WTC11 (cell line): ENCODE measurements at regions not wholly inside any gene's neighbourhood (a gene's known extent, or its start where the extent isn't known, plus 50 kb on each side); places are given as distances from the start of the nearest gene placed in this dataset.

Experiments
- ATAC-seq: fragments of 200-7000 bp; cut with Tn5 transposase; 2 replicates; pipeline ENCODE4 v1.10.0; 2021; ENCODE audit warnings: mild to moderate bottlenecking, moderate library complexity
- CTCF ChIA-PET: fragments of 300-600 bp; sonication (Branson Sonifier 250); formaldehyde crosslinking; loops from one replicate; lab custom pipeline; 2021; ENCODE audit warnings: antibody characterized with exemption; lab: Charles Lee
- POLR2A ChIA-PET: fragments of 350-600 bp; sonication (Branson Sonifier 250); formaldehyde crosslinking; loops from one replicate; lab custom pipeline; 2021; ENCODE audit warnings: antibody characterized with exemption; lab: Charles Lee
- DNase-seq: peaks from one replicate; pipeline ENCODE4 v3.0.0; 2021; ENCODE audit warnings: low spot score
- H3K27ac Mint-ChIP-seq: 2 replicates; pipeline ENCODE4 v1.8.0; 2021; ENCODE audit warnings: mixed read lengths
- H3K27me3 Mint-ChIP-seq: 2 replicates; pipeline ENCODE4 v1.8.0; 2021; ENCODE audit warnings: low read depth, mild to moderate bottlenecking, moderate library complexity, mixed read lengths
- H3K36me3 Mint-ChIP-seq: 2 replicates; pipeline ENCODE4 v1.8.0; 2021; ENCODE audit warnings: mixed read lengths
- H3K4me1 Mint-ChIP-seq: 2 replicates; pipeline ENCODE4 v1.8.0; 2022; ENCODE audit warnings: mixed read lengths
- H3K4me3 Mint-ChIP-seq: 2 replicates; pipeline ENCODE4 v1.8.0; 2021; ENCODE audit warnings: mild to moderate bottlenecking, moderate library complexity, mixed read lengths
- H3K9me3 Mint-ChIP-seq: 2 replicates; pipeline ENCODE4 v1.8.0; 2021; ENCODE audit warnings: mixed read lengths
- AR ChIP-seq: fragments of 250-450 bp; sonication (Bioruptor Pico); IDR thresholded peaks from 2 replicates; pipeline ENCODE4 v1.9.0; 2021; ENCODE audit warnings: mild to moderate bottlenecking
- ATF1 ChIP-seq: sonication (generic); formaldehyde crosslinking; IDR thresholded peaks from 2 replicates; pipeline ENCODE4 v1.8.1; 2023; ENCODE audit warnings: mild to moderate bottlenecking, moderate library complexity, missing genetic modification reagents
- ATF3 ChIP-seq: sonication (generic); formaldehyde crosslinking; conservative IDR thresholded peaks from 2 replicates; pipeline ENCODE4 v1.8.1; 2022; ENCODE audit warnings: mild to moderate bottlenecking, missing genetic modification reagents
- CTCF ChIP-seq: fragments of 200-600 bp; IDR thresholded peaks from 2 replicates; pipeline ENCODE4 v1.8.0; 2022; ENCODE audit warnings: antibody characterized with exemption
- E2F4 ChIP-seq: sonication (generic); formaldehyde crosslinking; IDR thresholded peaks from 2 replicates; pipeline ENCODE4 v1.8.1; 2022; ENCODE audit warnings: low read depth, mild to moderate bottlenecking, moderate library complexity, missing genetic modification reagents, borderline replicate concordance
- E2F5 ChIP-seq: sonication (generic); formaldehyde crosslinking; IDR thresholded peaks from 2 replicates; pipeline ENCODE4 v1.8.1; 2022; ENCODE audit warnings: mild to moderate bottlenecking, moderate library complexity, missing genetic modification reagents
- ETV6 ChIP-seq: sonication (generic); formaldehyde crosslinking; IDR thresholded peaks from 2 replicates; pipeline ENCODE4 v1.8.1; 2022; ENCODE audit warnings: mild to moderate bottlenecking, missing genetic modification reagents
- FOXJ3 ChIP-seq: sonication (generic); formaldehyde crosslinking; IDR thresholded peaks from 2 replicates; pipeline ENCODE4 v1.9.0; 2021; ENCODE audit warnings: missing genetic modification reagents, mild to moderate bottlenecking, borderline replicate concordance
- FOXK1 ChIP-seq: sonication (generic); formaldehyde crosslinking; IDR thresholded peaks from 2 replicates; pipeline ENCODE4 v1.8.0; 2022; ENCODE audit warnings: mild to moderate bottlenecking, moderate library complexity, missing genetic modification reagents
- FOXP1 ChIP-seq: sonication (generic); formaldehyde crosslinking; IDR thresholded peaks from 2 replicates; pipeline ENCODE4 v1.8.0; 2022; ENCODE audit warnings: missing genetic modification reagents, mild to moderate bottlenecking, moderate library complexity, borderline replicate concordance
- GABPB1 ChIP-seq: sonication (generic); formaldehyde crosslinking; IDR thresholded peaks from 2 replicates; pipeline ENCODE4 v1.8.1; 2023; ENCODE audit warnings: mild to moderate bottlenecking, missing genetic modification reagents
- GRHL2 ChIP-seq: fragments of 250-450 bp; sonication (Bioruptor Pico); IDR thresholded peaks from 2 replicates; pipeline ENCODE4 v1.8.0; 2022; ENCODE audit warnings: mild to moderate bottlenecking, moderate library complexity; ENCODE audit not compliant: insufficient replicate concordance, severe bottlenecking
- GTF2I ChIP-seq: fragments of 250-450 bp; sonication (Bioruptor Pico); conservative IDR thresholded peaks from 2 replicates; pipeline ENCODE4 v1.4.0; 2021; ENCODE audit warnings: mild to moderate bottlenecking
- JUN ChIP-seq: sonication (generic); formaldehyde crosslinking; IDR thresholded peaks from 2 replicates; pipeline ENCODE4 v1.8.0; 2023; ENCODE audit warnings: mild to moderate bottlenecking, missing genetic modification reagents
- KAT7 ChIP-seq: sonication (generic); formaldehyde crosslinking; IDR thresholded peaks from 2 replicates; pipeline ENCODE4 v1.8.1; 2023; ENCODE audit warnings: missing genetic modification reagents, mild to moderate bottlenecking, borderline replicate concordance
- MLX ChIP-seq: sonication (generic); formaldehyde crosslinking; IDR thresholded peaks from 2 replicates; pipeline ENCODE4 v1.8.1; 2023; ENCODE audit warnings: mild to moderate bottlenecking, missing genetic modification reagents, moderate library complexity
- MXD4 ChIP-seq: fragments of 250-450 bp; sonication (Bioruptor Pico); IDR thresholded peaks from 2 replicates; pipeline ENCODE4 v1.8.0; 2021; ENCODE audit warnings: mild to moderate bottlenecking, moderate library complexity, borderline replicate concordance
- NFYB ChIP-seq: sonication (generic); formaldehyde crosslinking; conservative IDR thresholded peaks from 2 replicates; pipeline ENCODE4 v1.8.0; 2022; ENCODE audit warnings: low read depth, missing genetic modification reagents
- NR3C1 ChIP-seq: sonication (generic); formaldehyde crosslinking; conservative IDR thresholded peaks from 2 replicates; pipeline ENCODE4 v1.8.1; 2023; ENCODE audit warnings: low read depth, mild to moderate bottlenecking, missing genetic modification reagents
- PRDM15 ChIP-seq: sonication (generic); formaldehyde crosslinking; IDR thresholded peaks from 2 replicates; pipeline ENCODE4 v1.8.0; 2022; ENCODE audit warnings: missing genetic modification reagents
- USF2 ChIP-seq: sonication (generic); formaldehyde crosslinking; IDR thresholded peaks from 2 replicates; pipeline ENCODE4 v1.8.1; 2023; ENCODE audit warnings: mild to moderate bottlenecking, missing genetic modification reagents, moderate library complexity
- ZNF121 ChIP-seq: sonication (generic); formaldehyde crosslinking; IDR thresholded peaks from 2 replicates; pipeline ENCODE4 v1.8.0; 2023; ENCODE audit warnings: missing genetic modification reagents
- ZNF219 ChIP-seq: sonication (generic); formaldehyde crosslinking; IDR thresholded peaks from 2 replicates; pipeline ENCODE4 v1.8.0; 2023; ENCODE audit warnings: missing genetic modification reagents, mild to moderate bottlenecking, borderline replicate concordance
- ZNF317 ChIP-seq: sonication (generic); formaldehyde crosslinking; IDR thresholded peaks from 2 replicates; pipeline ENCODE4 v1.8.1; 2023; ENCODE audit warnings: low read depth, mild to moderate bottlenecking, moderate library complexity, missing genetic modification reagents, borderline replicate concordance

GRCh38 chr7:68280931-68281330 is 1284.3 kb downstream of the TYW1 start:
- Mint-ChIP-seq H3K27ac (no peak overlapping the region), H3K4me3 (no peak overlapping the region), H3K36me3 (no peaks in the 10 kb centered on the region; the same call in 1 of the 2 replicates), H3K4me1 (peaks cover 9% of the 10 kb centered on the region), H3K9me3 (peaks cover 31% of the 10 kb centered on the region), H3K27me3 (no peaks in the 10 kb centered on the region)
- ChIA-PET CTCF (no interaction called here), POLR2A (no interaction called here)
- ATAC-seq (no peak), DNase-seq (no peak)
- no peak for TF ChIP-seq FOXJ3
- no peak for TF ChIP-seq CTCF
- no peak for TF ChIP-seq FOXK1
- TF ChIP-seq ATF3 (CRISPR knock-in tag) = no peak
- no peak for TF ChIP-seq NFYB (CRISPR knock-in tag)
- no peak for TF ChIP-seq JUN (CRISPR knock-in tag)
- no peak for TF ChIP-seq AR (CRISPR knock-in tag)
- TF ChIP-seq MXD4 = no peak
- no peak for TF ChIP-seq FOXP1 (CRISPR knock-in tag)
- TF ChIP-seq PRDM15 (CRISPR knock-in tag) = no peak
- TF ChIP-seq E2F5 (CRISPR knock-in tag) = no peak
- no peak for TF ChIP-seq GABPB1 (CRISPR knock-in tag)
- TF ChIP-seq ATF1 (CRISPR knock-in tag) = no peak
- TF ChIP-seq ETV6 (CRISPR knock-in tag) = no peak
- no peak for TF ChIP-seq USF2 (CRISPR knock-in tag)

- Mint-ChIP-seq H3K27ac (no peak overlapping the region), H3K27me3 (no peaks in the 10 kb centered on the region), H3K36me3 (peaks cover 3% of the 10 kb centered on the region), H3K4me3 (no peak overlapping the region), H3K9me3 (peaks cover 49% of the 10 kb centered on the region), H3K4me1 (peaks cover 10% of the 10 kb centered on the region)
- DNase-seq = no peak
- ATAC-seq = no peak
- ChIA-PET POLR2A (no interaction called here), CTCF (no interaction called here)
- TF ChIP-seq GRHL2 (CRISPR knock-in tag) (no peak), MLX (no peak), E2F4 (CRISPR knock-in tag) (no peak), GTF2I (CRISPR knock-in tag) (no peak), NR3C1 (CRISPR knock-in tag) (no peak), ZNF317 (CRISPR knock-in tag) (no peak), KAT7 (CRISPR knock-in tag) (no peak), ZNF121 (CRISPR knock-in tag) (no peak), ZNF219 (CRISPR knock-in tag) (no peak)
Measured at GRCh38 chr7:68288144-68288593, 1291.5 kb downstream of the TYW1 start.
